Vagina (tissue), 2 donors: ENCODE measurements at regions not wholly inside any gene's neighbourhood (a gene's known extent, or its start where the extent isn't known, plus 50 kb on each side); places are given as distances from the start of the nearest gene placed in this dataset.

Source experiments
- POLR2AphosphoS5 ChIP-seq, 2 donors: sonication (generic); formaldehyde crosslinking; IDR thresholded peaks; one replicate each; pipeline ENCODE4 v1.9.0; 2017; ENCODE audit warnings: antibody characterized with exemption in 2 of 2, mild to moderate bottlenecking in 2 of 2, low read depth in 1 of 2; ENCODE audit not compliant: insufficient read depth in 1 of 2
- TF ChIP-seq, protein P1 (sequence below), 3 experiments: fragments of 450-650 bp in 2 of 3; fragments of 200-600 bp in 1 of 3; sonication (generic) in 1 of 3; IDR thresholded peaks; one replicate each; pipeline ENCODE4 v1.5.1; 2017 to 2019; ENCODE audit warnings: antibody characterized with exemption in 3 of 3, mild to moderate bottlenecking in 2 of 3, moderate library complexity in 2 of 3

DNA sequence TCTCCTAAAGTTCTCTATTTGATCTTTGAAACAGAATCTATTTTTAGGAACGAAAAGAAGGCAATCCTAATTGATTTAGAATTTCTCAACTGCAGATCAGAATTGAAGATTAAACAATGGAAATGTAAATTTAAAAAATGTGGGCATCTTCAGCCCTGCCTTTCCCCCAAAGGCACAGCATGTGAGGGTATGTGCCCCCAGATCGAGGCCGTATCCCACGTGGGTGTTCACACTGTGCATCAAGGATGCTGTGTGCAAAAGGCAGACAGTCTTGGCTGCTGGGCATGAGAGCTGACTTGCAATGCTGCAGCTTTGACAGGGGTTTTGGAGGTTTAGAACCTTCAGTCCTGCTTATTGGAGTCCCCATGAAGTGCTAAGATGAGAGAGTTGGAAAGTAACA is 346.3 kb downstream of the VRK1 start:
- TF ChIP-seq, protein P1, sequence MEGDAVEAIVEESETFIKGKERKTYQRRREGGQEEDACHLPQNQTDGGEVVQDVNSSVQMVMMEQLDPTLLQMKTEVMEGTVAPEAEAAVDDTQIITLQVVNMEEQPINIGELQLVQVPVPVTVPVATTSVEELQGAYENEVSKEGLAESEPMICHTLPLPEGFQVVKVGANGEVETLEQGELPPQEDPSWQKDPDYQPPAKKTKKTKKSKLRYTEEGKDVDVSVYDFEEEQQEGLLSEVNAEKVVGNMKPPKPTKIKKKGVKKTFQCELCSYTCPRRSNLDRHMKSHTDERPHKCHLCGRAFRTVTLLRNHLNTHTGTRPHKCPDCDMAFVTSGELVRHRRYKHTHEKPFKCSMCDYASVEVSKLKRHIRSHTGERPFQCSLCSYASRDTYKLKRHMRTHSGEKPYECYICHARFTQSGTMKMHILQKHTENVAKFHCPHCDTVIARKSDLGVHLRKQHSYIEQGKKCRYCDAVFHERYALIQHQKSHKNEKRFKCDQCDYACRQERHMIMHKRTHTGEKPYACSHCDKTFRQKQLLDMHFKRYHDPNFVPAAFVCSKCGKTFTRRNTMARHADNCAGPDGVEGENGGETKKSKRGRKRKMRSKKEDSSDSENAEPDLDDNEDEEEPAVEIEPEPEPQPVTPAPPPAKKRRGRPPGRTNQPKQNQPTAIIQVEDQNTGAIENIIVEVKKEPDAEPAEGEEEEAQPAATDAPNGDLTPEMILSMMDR (IDR thresholded peaks at IDR 0.05) = no peak
- TF ChIP-seq POLR2AphosphoS5 (IDR thresholded peaks at IDR 0.05; ENCODE audit: insufficient read depth in 1 of 2, low read depth in 1 of 2) = no peak
